ENCODE measurements at regions not wholly inside any gene's neighbourhood (a gene's known extent, or its start where the extent isn't known, plus 50 kb on each side); places are given as distances from the start of the nearest gene placed in this dataset.
A peak's percentile ranks its signal among the peaks of the same experiment; 100 is the strongest.

GRCh38 chr16:50879873-50880695 lies 138.2 kb downstream of the CYLD start:
- peak; percentile 57 for DNase-seq (ENCODE audit: low spot score)
- Histone ChIP-seq H3K27me3 (peaks cover 4% of the 10 kb centered on the region), H3K27ac (no peak overlapping the region), H4K20me1 (ENCODE audit: insufficient read depth, poor library complexity, severe bottlenecking) (no peaks in the 10 kb centered on the region), H2AFZ (no peak overlapping the region), H3K9me3 (ENCODE audit: low read depth) (no peaks in the 10 kb centered on the region), H3K79me2 (no peaks in the 10 kb centered on the region), H3K36me3 (replicated peaks; ENCODE audit: insufficient read depth, low read depth) (no peaks in the 10 kb centered on the region), H3K4me3 (no peak overlapping the region), H3K4me2 (peak overlapping the region; percentile 68), H3K9me2 (replicated peaks; ENCODE audit: insufficient read depth) (no peaks in the 10 kb centered on the region), H3K4me1 (ENCODE audit: insufficient read depth) (no peaks in the 10 kb centered on the region)
- 18% methylated on average over 24 of the region's 24 CpGs for WGBS (ENCODE audit: low lambda C conversion rate, missing lambda C conversion rate)
- TF ChIP-seq EZH2phosphoT487 (IDR thresholded peaks at IDR 0.05; ENCODE audit: low read depth, severe bottlenecking, unreplicated experiment) (no peak), EZH2 (IDR thresholded peaks at IDR 0.05; ENCODE audit: borderline replicate concordance) (no peak)
- TF ChIP-seq, protein P1, sequence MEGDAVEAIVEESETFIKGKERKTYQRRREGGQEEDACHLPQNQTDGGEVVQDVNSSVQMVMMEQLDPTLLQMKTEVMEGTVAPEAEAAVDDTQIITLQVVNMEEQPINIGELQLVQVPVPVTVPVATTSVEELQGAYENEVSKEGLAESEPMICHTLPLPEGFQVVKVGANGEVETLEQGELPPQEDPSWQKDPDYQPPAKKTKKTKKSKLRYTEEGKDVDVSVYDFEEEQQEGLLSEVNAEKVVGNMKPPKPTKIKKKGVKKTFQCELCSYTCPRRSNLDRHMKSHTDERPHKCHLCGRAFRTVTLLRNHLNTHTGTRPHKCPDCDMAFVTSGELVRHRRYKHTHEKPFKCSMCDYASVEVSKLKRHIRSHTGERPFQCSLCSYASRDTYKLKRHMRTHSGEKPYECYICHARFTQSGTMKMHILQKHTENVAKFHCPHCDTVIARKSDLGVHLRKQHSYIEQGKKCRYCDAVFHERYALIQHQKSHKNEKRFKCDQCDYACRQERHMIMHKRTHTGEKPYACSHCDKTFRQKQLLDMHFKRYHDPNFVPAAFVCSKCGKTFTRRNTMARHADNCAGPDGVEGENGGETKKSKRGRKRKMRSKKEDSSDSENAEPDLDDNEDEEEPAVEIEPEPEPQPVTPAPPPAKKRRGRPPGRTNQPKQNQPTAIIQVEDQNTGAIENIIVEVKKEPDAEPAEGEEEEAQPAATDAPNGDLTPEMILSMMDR (IDR thresholded peaks at IDR 0.05; ENCODE audit: poor library complexity): no peak

- WGBS (ENCODE audit: low lambda C conversion rate, missing lambda C conversion rate): 85% methylated on average over 15 of the region's 15 CpGs
- Histone ChIP-seq H3K36me3 (replicated peaks; ENCODE audit: insufficient read depth, low read depth) (no peaks in the 10 kb centered on the region), H4K20me1 (ENCODE audit: insufficient read depth, poor library complexity, severe bottlenecking) (no peaks in the 10 kb centered on the region), H2AFZ (no peak overlapping the region), H3K27ac (no peak overlapping the region), H3K4me2 (no peak overlapping the region), H3K27me3 (peaks cover 4% of the 10 kb centered on the region), H3K9me2 (replicated peaks; ENCODE audit: insufficient read depth) (no peaks in the 10 kb centered on the region), H3K9me3 (ENCODE audit: low read depth) (no peaks in the 10 kb centered on the region), H3K4me1 (ENCODE audit: insufficient read depth) (no peaks in the 10 kb centered on the region), H3K79me2 (no peaks in the 10 kb centered on the region), H3K4me3 (no peak overlapping the region)
- no peak for DNase-seq (ENCODE audit: low spot score)
- no peak for TF ChIP-seq EZH2 (IDR thresholded peaks at IDR 0.05; ENCODE audit: borderline replicate concordance)
- no peak for TF ChIP-seq EZH2phosphoT487 (IDR thresholded peaks at IDR 0.05; ENCODE audit: low read depth, severe bottlenecking, unreplicated experiment)
- TF ChIP-seq, protein P1 (IDR thresholded peaks at IDR 0.05; ENCODE audit: poor library complexity): no peak
Observed at GRCh38 chr16:50878966-50879615, 137.2 kb downstream of the CYLD start.

GRCh38 chr16:50878536-50878935 lies 136.7 kb downstream of the CYLD start:
- Histone ChIP-seq H4K20me1 (ENCODE audit: insufficient read depth, poor library complexity, severe bottlenecking) (no peaks in the 10 kb centered on the region), H2AFZ (no peak overlapping the region), H3K27ac (no peak overlapping the region), H3K9me2 (replicated peaks; ENCODE audit: insufficient read depth) (no peaks in the 10 kb centered on the region), H3K79me2 (no peaks in the 10 kb centered on the region), H3K4me2 (no peak overlapping the region), H3K4me1 (ENCODE audit: insufficient read depth) (no peaks in the 10 kb centered on the region), H3K9me3 (ENCODE audit: low read depth) (no peaks in the 10 kb centered on the region), H3K36me3 (replicated peaks; ENCODE audit: insufficient read depth, low read depth) (no peaks in the 10 kb centered on the region), H3K4me3 (no peak overlapping the region), H3K27me3 (peaks cover 4% of the 10 kb centered on the region)
- 90% methylated on average over 3 of the region's 3 CpGs for WGBS (ENCODE audit: low lambda C conversion rate, missing lambda C conversion rate)
- no peak for TF ChIP-seq EZH2phosphoT487 (IDR thresholded peaks at IDR 0.05; ENCODE audit: low read depth, severe bottlenecking, unreplicated experiment)
- no peak for DNase-seq (ENCODE audit: low spot score)

DNA sequence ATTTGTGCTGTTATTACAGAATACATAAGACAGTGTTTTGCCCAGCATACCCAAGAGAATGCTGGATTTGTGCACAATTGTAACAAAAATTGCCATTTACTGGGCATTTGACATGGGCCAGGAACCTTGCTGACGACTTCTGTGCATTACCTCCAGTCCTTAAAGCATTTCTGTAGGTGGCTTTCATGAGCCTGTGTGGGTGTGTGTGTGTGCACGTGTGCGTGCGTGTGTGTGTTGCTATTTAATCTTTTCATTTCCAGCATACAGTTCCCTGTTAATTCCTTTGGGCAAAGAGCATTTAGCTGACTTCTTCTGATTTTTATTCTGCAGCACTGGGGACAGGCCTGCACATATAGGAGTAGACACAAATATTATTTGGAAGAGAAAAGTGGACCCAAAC lies 134.4 kb downstream of the CYLD start:
- no peaks in the 10 kb centered on the region for H3K4me1 ChIP-seq (ENCODE audit: insufficient read depth)
- H4K20me1 ChIP-seq (ENCODE audit: insufficient read depth, poor library complexity, severe bottlenecking): no peaks in the 10 kb centered on the region
- H3K27me3 ChIP-seq: peaks cover 4% of the 10 kb centered on the region
- no peaks in the 10 kb centered on the region for H3K36me3 ChIP-seq (replicated peaks; ENCODE audit: insufficient read depth, low read depth)
- H3K79me2 ChIP-seq: no peaks in the 10 kb centered on the region
- no peak overlapping the region for H3K27ac ChIP-seq
- 89% methylated on average over 4 of the region's 4 CpGs for WGBS (ENCODE audit: low lambda C conversion rate, missing lambda C conversion rate)
- no peak for DNase-seq (ENCODE audit: low spot score)
- no peak overlapping the region for H3K4me3 ChIP-seq
- H3K9me3 ChIP-seq (ENCODE audit: low read depth): no peaks in the 10 kb centered on the region
- H3K9me2 ChIP-seq (replicated peaks; ENCODE audit: insufficient read depth): no peaks in the 10 kb centered on the region
- no peak overlapping the region for H3K4me2 ChIP-seq
- TF ChIP-seq EZH2phosphoT487 (IDR thresholded peaks at IDR 0.05; ENCODE audit: low read depth, severe bottlenecking, unreplicated experiment): no peak
- TF ChIP-seq EZH2 (IDR thresholded peaks at IDR 0.05; ENCODE audit: borderline replicate concordance): no peak
- TF ChIP-seq, protein P1 (IDR thresholded peaks at IDR 0.05; ENCODE audit: poor library complexity): no peak
- no peak overlapping the region for H2AFZ ChIP-seq
